HepG2 (cell line): ENCODE measurements at regions not wholly inside any gene's neighbourhood (a gene's known extent, or its start where the extent isn't known, plus 50 kb on each side); places are given as distances from the start of the nearest gene placed in this dataset.
A peak's percentile ranks its signal among the peaks of the same experiment; 100 is the strongest.

Experiments
- ATF3 ChIP-seq: sonication (generic); formaldehyde crosslinking; IDR thresholded peaks from 2 replicates; pipeline ENCODE4 v1.4.0; 2020; ENCODE audit warnings: missing genetic modification reagents
- CHCHD3 ChIP-seq: sonication (generic); formaldehyde crosslinking; IDR thresholded peaks from 2 replicates; pipeline ENCODE4 v1.8.0; 2022; ENCODE audit warnings: mild to moderate bottlenecking, missing genetic modification reagents, moderate library complexity
- FOXA3 ChIP-seq: IDR thresholded peaks from 2 replicates; pipeline ENCODE4 v1.6.1; 2016; ENCODE audit warnings: missing genetic modification reagents, missing compliant biosample characterization
- HINFP ChIP-seq: sonication (generic); formaldehyde crosslinking; IDR thresholded peaks from 2 replicates; pipeline ENCODE4 v1.4.0; 2020; ENCODE audit warnings: low read depth, mild to moderate bottlenecking, missing genetic modification reagents
- HNF4A ChIP-seq: sonication (generic); formaldehyde crosslinking; IDR thresholded peaks from 2 replicates; pipeline ENCODE4 v1.4.0; 2020; ENCODE audit warnings: missing genetic modification reagents
- HNRNPUL1 ChIP-seq: fragments of 200-400 bp; formaldehyde crosslinking; IDR thresholded peaks from 2 replicates; pipeline ENCODE4 v1.6.1; 2017; ENCODE audit warnings: low read depth, mild to moderate bottlenecking, low read length, moderate library complexity
- KMT2A ChIP-seq: sonication (generic); formaldehyde crosslinking; IDR thresholded peaks from 2 replicates; pipeline ENCODE4 v1.4.0; 2020; ENCODE audit warnings: missing genetic modification reagents
- MLXIP ChIP-seq: sonication (generic); formaldehyde crosslinking; IDR thresholded peaks from 2 replicates; pipeline ENCODE4 v1.9.0; 2021; ENCODE audit warnings: missing genetic modification reagents, borderline replicate concordance
- MXD4 ChIP-seq: IDR thresholded peaks from 2 replicates; pipeline ENCODE4 v1.6.1; 2016; ENCODE audit warnings: mild to moderate bottlenecking, missing biosample characterization, missing genetic modification reagents
- SOX6 ChIP-seq, 2 experiments: fragments of 450-650 bp in 1 of 2; sonication (generic) in 1 of 2; formaldehyde crosslinking in 1 of 2; IDR thresholded peaks; 2 replicates each; pipeline versions ENCODE4 v1.4.0 to v1.6.1; 2017 to 2020; ENCODE audit warnings: antibody characterized with exemption in 1 of 2, mild to moderate bottlenecking in 1 of 2, missing genetic modification reagents in 1 of 2
- XBP1 ChIP-seq: sonication (generic); formaldehyde crosslinking; IDR thresholded peaks from 2 replicates; pipeline ENCODE4 v1.5.0; 2020; ENCODE audit warnings: missing genetic modification reagents
- ZBTB4 ChIP-seq: sonication (generic); formaldehyde crosslinking; IDR thresholded peaks from 2 replicates; pipeline ENCODE4 v1.4.0; 2020; ENCODE audit warnings: missing genetic modification reagents, mild to moderate bottlenecking, borderline replicate concordance
- ZNF10 ChIP-seq: sonication (generic); formaldehyde crosslinking; IDR thresholded peaks from 2 replicates; pipeline ENCODE4 v1.4.0; 2020; ENCODE audit warnings: mild to moderate bottlenecking, low read depth, missing genetic modification reagents, borderline replicate concordance
- ZNF121 ChIP-seq: sonication (generic); formaldehyde crosslinking; IDR thresholded peaks from 2 replicates; pipeline ENCODE4 v1.5.0; 2020; ENCODE audit warnings: mild to moderate bottlenecking, missing genetic modification reagents
- ZNF547 ChIP-seq: sonication (generic); formaldehyde crosslinking; IDR thresholded peaks from 2 replicates; pipeline ENCODE4 v1.5.1; 2020; ENCODE audit warnings: mild to moderate bottlenecking, missing genetic modification reagents
- ZNF770 ChIP-seq: sonication (generic); formaldehyde crosslinking; IDR thresholded peaks from 2 replicates; pipeline ENCODE4 v1.5.0; 2020; ENCODE audit warnings: mild to moderate bottlenecking, missing genetic modification reagents

GRCh38 chr4:123557857-123558536, 161.4 kb downstream of the SPRY1 start (continued):
- TF ChIP-seq ZNF770 (CRISPR knock-in tag) = peak; percentile 80
- TF ChIP-seq HNF4A = peak; percentile 15; the same call in 1 of the 2 replicates
- TF ChIP-seq ZNF10 (CRISPR knock-in tag) = no peak
- no peak for TF ChIP-seq FOXA3 (CRISPR knock-in tag)
- TF ChIP-seq SOX6 (IDR thresholded peaks at IDR 0.05) = no peak
- TF ChIP-seq SOX6 (CRISPR knock-in tag; IDR thresholded peaks at IDR 0.05) = 0 out of 2 replicates have a peak, but pooled peaks have one; percentile 19
- no peak for TF ChIP-seq KMT2A (CRISPR knock-in tag)
- TF ChIP-seq ZNF547 = no peak
- no peak for TF ChIP-seq MLXIP (CRISPR knock-in tag)
- no peak for TF ChIP-seq ATF3 (CRISPR knock-in tag)
- TF ChIP-seq MXD4 (CRISPR knock-in tag) = no peak
- no peak for TF ChIP-seq XBP1 (CRISPR knock-in tag)
- no peak for TF ChIP-seq HNRNPUL1
- 0 out of 2 replicates have a peak, but pooled peaks have one; percentile 49 for TF ChIP-seq ZNF121
- no peak for TF ChIP-seq ZBTB4 (CRISPR knock-in tag)
- TF ChIP-seq HINFP (CRISPR knock-in tag) = no peak
- no peak for TF ChIP-seq CHCHD3 (CRISPR knock-in tag)
